Esophagus squamous epithelium (tissue), 5 donors: ENCODE measurements at regions not wholly inside any gene's neighbourhood (a gene's known extent, or its start where the extent isn't known, plus 50 kb on each side); places are given as distances from the start of the nearest gene placed in this dataset.

Source experiments
- DNase-seq: peaks from one replicate; lab custom pipeline; 2025; lab: John Stamatoyannopoulos, UW
- H3K27ac ChIP-seq, 4 donors: fragments of 200-600 bp; sonication (generic); one replicate each; pipeline ENCODE4 v1.5.1; 2016 to 2019; ENCODE audit warnings: mild to moderate bottlenecking in 1 of 4
- H3K27me3 ChIP-seq, 4 donors: fragments of 200-600 bp; sonication (generic); 1 replicate in 3 of 4; 2 replicates in 1 of 4; pipeline versions ENCODE4 v1.5.1 to v1.6.0; 2017 to 2021; ENCODE audit warnings: antibody characterized with exemption in 1 of 4
- H3K36me3 ChIP-seq, 3 donors: fragments of 200-600 bp; sonication (generic); one replicate each; pipeline ENCODE4 v1.5.1; 2016 to 2019
- H3K4me1 ChIP-seq, 3 donors: fragments of 200-600 bp; sonication (generic); one replicate each; pipeline ENCODE4 v1.5.1; 2017 to 2019
- H3K4me3 ChIP-seq, 4 donors: fragments of 200-600 bp; sonication (generic); 1 replicate in 3 of 4; 2 replicates in 1 of 4; pipeline ENCODE4 v1.5.1; 2016 to 2019; ENCODE audit warnings: mild to moderate bottlenecking in 2 of 4, moderate library complexity in 1 of 4
- H3K9me3 ChIP-seq, 3 donors: fragments of 200-600 bp; sonication (generic); one replicate each; pipeline ENCODE4 v1.5.1; 2016 to 2019
- POLR2A ChIP-seq, 4 donors: fragments of 450-650 bp; IDR thresholded peaks; one replicate each; pipeline ENCODE4 v1.6.1; 2017; ENCODE audit warnings: antibody characterized with exemption in 4 of 4, mild to moderate bottlenecking in 4 of 4, moderate library complexity in 3 of 4
- WGBS, 2 donors: methylation state at CpG; one replicate each; pipeline ENCODE4 v1.1.5; 2018; 5-methylcytosine and 5-hydroxymethylcytosine counted together
- intact Hi-C: fragments of 100-400 bp; cut with DNase I; formaldehyde crosslinking; loops from one replicate; pipeline ENCODE4 v1.15.0; 2022
- TF ChIP-seq, protein P1 (sequence below), 6 experiments: fragments of 450-650 bp in 4 of 6; fragments of 200-600 bp in 2 of 6; sonication (generic) in 2 of 6; IDR thresholded peaks; one replicate each; pipeline ENCODE4 v1.5.1; 2016 to 2019; ENCODE audit warnings: antibody characterized with exemption in 6 of 6, mild to moderate bottlenecking in 4 of 6, moderate library complexity in 4 of 6
- donor health status: DM: yes; HTN: yes; CAD: no.

DNA sequence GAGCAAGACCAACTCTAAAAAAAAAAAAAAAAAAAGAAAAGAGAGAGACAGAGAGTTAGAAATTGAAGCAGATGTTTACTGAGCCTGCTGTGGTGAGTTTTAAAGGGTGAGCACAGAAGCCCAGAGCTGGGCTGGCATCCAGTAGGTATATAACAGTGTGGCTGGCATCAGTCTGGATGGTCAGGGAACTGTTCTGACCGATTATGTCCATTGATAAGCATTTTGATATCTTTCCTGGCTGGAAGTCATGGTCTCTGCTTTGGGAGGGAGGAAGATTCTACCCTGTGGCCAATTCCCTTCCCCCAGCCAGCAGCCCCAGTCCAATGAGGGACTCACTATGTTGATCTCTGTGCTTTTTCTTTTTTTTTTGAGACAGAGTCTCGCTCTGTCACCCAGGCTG lies 65.2 kb upstream of the PODXL start:
- no peak for DNase-seq
- TF ChIP-seq, protein P1, sequence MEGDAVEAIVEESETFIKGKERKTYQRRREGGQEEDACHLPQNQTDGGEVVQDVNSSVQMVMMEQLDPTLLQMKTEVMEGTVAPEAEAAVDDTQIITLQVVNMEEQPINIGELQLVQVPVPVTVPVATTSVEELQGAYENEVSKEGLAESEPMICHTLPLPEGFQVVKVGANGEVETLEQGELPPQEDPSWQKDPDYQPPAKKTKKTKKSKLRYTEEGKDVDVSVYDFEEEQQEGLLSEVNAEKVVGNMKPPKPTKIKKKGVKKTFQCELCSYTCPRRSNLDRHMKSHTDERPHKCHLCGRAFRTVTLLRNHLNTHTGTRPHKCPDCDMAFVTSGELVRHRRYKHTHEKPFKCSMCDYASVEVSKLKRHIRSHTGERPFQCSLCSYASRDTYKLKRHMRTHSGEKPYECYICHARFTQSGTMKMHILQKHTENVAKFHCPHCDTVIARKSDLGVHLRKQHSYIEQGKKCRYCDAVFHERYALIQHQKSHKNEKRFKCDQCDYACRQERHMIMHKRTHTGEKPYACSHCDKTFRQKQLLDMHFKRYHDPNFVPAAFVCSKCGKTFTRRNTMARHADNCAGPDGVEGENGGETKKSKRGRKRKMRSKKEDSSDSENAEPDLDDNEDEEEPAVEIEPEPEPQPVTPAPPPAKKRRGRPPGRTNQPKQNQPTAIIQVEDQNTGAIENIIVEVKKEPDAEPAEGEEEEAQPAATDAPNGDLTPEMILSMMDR (IDR thresholded peaks at IDR 0.05), result no peak
- TF ChIP-seq POLR2A (IDR thresholded peaks at IDR 0.05), result no peak
- WGBS, 2 donors, result 51 to 58% methylated on average over 2 of the region's 2 CpGs
- intact Hi-C loops, result no loop called here
- no peak overlapping the region for H3K27ac ChIP-seq
- H3K9me3 ChIP-seq, result no peaks in the 10 kb centered on the region
- H3K36me3 ChIP-seq, result no peaks in the 10 kb centered on the region
- no peak overlapping the region for H3K4me3 ChIP-seq
- peaks cover 0 to 9% (median 0%) of the 10 kb centered on the region in 3 donors for H3K4me1 ChIP-seq
- peaks cover 0 to 12% (median 0%) of the 10 kb centered on the region in 4 donors for H3K27me3 ChIP-seq

DNA sequence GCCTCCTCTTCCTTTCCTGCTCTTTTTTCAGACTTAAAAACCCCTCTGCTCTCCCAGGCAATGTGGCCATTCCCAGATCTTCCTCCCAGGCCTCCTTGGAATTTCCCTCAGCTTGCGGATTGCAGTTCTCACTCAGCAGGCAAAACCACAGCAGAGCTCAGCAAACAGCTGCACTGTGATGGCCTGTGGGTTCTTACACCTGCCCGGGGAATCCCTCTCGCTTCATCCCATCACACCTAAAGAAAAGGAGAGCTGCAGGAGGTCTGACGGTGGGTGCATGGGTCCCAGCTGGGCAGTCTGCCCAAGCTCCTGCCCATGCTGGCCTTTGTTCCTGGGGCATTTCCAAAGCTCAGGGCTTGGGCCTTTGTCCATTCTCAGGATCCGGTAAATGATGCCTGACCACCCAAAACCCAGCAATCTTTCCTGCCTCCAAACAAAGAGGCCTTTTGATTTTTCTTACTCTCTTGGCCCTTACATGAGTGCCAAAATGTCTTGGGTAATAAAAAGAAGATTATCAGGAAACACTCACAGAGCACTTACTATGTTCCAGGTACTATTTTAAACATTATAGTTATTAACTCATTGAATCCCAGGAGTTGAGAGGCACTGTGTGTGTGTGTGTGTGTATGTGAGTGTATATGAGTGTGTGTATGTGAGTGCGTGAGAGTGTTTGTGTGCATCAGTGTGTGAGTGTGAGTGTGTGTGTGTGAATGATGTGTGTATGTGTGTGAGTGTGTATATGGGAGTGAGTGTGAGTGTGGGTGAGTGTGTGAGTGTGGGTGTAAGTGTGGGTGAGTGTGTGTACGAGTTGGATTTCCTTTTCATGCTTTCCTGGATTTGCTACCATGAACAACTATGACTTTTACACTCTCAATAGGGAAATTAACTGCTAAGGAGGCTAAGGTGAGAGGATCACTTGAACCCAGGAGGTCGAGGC lies 64.5 kb upstream of the PODXL start:
- no peak for DNase-seq
- Histone ChIP-seq H3K4me1 (peaks cover 0 to 5% (median 0%) of the 10 kb centered on the region in 3 donors), H3K36me3 (no peaks in the 10 kb centered on the region), H3K4me3 (no peak overlapping the region), H3K27me3 (peaks cover 0 to 12% (median 0%) of the 10 kb centered on the region in 4 donors), H3K27ac (peak overlapping the region in 1 of 4 donors; percentile 29), H3K9me3 (no peaks in the 10 kb centered on the region)
- 50 to 63% methylated on average over 3 to 7 of the region's 8 CpGs for WGBS, 2 donors
- TF ChIP-seq, protein P1 (IDR thresholded peaks at IDR 0.05), result no peak
- no peak for TF ChIP-seq POLR2A (IDR thresholded peaks at IDR 0.05)
- intact Hi-C loops, result no loop called here

DNA sequence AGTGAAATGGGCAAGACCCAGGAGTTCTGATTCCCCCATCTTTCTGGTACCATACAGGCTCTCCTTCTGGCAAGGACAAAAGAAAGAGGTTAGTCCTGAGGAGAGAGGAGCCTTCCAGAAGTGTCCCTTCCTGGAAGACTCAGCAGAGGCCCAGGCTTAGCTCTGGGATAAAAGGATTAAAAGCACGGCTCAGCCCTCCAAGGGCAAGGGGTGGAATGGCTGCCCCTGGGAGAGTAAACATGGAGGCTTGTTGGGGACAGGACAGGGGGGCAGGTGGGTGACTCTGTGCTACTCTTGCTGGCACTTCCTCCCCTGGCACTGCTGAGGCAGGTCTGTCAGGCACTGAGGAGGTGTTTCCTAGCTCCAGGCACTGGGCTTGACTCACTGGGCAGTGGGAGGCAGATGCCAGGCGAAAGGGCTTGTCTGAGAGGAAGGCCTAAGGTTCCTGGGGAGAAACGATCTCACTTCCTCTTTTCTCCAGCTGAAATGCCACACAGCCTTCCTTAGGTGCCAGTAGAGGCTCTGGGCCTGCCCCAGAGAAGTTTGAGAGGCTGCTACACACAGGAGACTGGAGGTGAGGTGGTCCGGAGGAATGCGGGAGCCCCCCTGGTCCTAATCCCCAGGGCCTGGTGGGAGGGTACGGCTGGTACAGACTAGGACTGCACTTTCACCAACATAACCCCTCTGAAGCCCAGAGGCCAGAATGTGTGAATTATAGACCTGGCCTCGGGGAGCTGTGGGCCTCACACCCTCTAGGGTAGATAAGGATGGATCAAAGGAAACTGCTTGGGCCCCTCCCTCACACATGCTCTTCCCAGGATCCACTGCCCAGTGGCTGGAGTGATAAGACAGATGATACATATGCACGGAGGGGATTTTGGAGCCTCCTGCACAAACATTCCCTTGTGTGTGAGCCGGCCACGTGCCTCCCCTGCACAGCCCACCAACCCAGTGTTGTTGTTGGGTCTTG lies 63.2 kb upstream of the PODXL start:
- TF ChIP-seq POLR2A (IDR thresholded peaks at IDR 0.05), result no peak
- TF ChIP-seq, protein P1 (IDR thresholded peaks at IDR 0.05), result no peak
- DNase-seq, result no peak
- intact Hi-C loops, result no loop called here
- WGBS, 2 donors, result 42 to 51% methylated on average over 3 to 6 of the region's 10 CpGs
- no peaks in the 10 kb centered on the region for H3K4me1 ChIP-seq
- H3K9me3 ChIP-seq, result no peaks in the 10 kb centered on the region
- no peak overlapping the region for H3K4me3 ChIP-seq
- no peaks in the 10 kb centered on the region for H3K36me3 ChIP-seq
- peaks cover 0 to 12% (median 0%) of the 10 kb centered on the region in 4 donors for H3K27me3 ChIP-seq
- H3K27ac ChIP-seq, result peak overlapping the region in 1 of 4 donors; percentile 5

DNA sequence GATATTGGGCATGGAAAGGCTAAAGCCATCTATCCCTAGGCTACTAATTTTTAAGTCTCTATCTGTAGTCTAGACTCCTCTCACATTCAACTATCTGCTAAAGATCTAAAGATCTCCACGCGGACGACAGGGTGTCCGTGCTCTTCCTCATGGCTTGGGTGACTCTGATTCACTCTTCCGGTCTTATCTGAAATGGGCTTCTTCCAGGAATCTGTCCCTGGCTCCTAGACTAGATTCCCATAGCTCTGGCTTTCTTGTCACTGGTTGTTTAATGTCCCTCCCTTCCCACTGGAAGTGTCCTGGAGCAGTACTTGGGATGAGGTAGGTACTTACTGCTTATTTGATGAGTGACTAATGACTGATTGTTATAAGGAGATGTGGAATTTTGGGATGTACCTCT lies 62.0 kb upstream of the PODXL start:
- intact Hi-C loops, result no loop called here
- TF ChIP-seq, protein P1 (IDR thresholded peaks at IDR 0.05), result no peak
- no peak for TF ChIP-seq POLR2A (IDR thresholded peaks at IDR 0.05)
- Histone ChIP-seq H3K36me3 (no peaks in the 10 kb centered on the region), H3K4me1 (no peaks in the 10 kb centered on the region), H3K27me3 (peaks cover 0 to 9% (median 0%) of the 10 kb centered on the region in 4 donors), H3K9me3 (no peaks in the 10 kb centered on the region), H3K4me3 (no peak overlapping the region), H3K27ac (no peak overlapping the region)
- no peak for DNase-seq
- WGBS, 2 donors, result 58 to 75% methylated on average over 4 to 5 of the region's 5 CpGs
